ENCODE measurements at regions not wholly inside any gene's neighbourhood (a gene's known extent, or its start where the extent isn't known, plus 50 kb on each side); places are given as distances from the start of the nearest gene placed in this dataset.

- TF ChIP-seq POLR2AphosphoS5 (IDR thresholded peaks at IDR 0.05) (no peak), CTCF (IDR thresholded peaks at IDR 0.05) (no peak), POLR2A (IDR thresholded peaks at IDR 0.05) (no peak), EP300 (IDR thresholded peaks at IDR 0.05) (no peak)
Measured at GRCh38 chr16:46466239-46466638, 154.9 kb downstream of the SHCBP1 start.

All from suprapubic skin (tissue), 4 donors.